IPS-NIHi11 (cell line): ENCODE measurements at regions not wholly inside any gene's neighbourhood (a gene's known extent, or its start where the extent isn't known, plus 50 kb on each side); places are given as distances from the start of the nearest gene placed in this dataset.
"Not testable (repeated sequence)": the region's sequence is repeated elsewhere in the genome, so short reads cannot be mapped to it uniquely, and the experiment has no call there.

Experiments used
- DNase-seq: peaks from one replicate; pipeline ENCODE4 v3.0.0; 2012; ENCODE audit warnings: mixed read lengths, low spot score

DNA sequence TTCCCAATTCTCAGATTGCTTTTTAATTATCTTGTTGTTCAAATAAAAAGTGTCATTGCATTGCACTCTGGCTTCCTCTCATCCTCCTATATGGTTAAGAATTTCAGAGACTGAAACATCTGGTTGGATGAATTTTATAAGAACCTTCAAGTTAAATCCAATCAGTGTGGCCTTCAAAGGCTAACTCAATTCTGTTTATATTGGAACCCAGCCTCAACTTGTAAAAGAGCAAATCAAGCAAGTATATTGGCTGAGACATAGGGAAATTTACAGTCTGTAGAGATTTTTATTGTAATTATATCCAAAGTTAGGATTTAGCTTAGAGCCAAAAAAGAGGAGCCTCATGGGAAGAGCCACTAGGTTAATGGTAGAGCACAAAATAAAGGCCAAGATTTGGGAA, 159.9 kb upstream of the FER start:
- DNase-seq, result no peak

GRCh38 chr5:108581026-108581425, 166.7 kb upstream of the FER start:
- DNase-seq, result no peak

DNA sequence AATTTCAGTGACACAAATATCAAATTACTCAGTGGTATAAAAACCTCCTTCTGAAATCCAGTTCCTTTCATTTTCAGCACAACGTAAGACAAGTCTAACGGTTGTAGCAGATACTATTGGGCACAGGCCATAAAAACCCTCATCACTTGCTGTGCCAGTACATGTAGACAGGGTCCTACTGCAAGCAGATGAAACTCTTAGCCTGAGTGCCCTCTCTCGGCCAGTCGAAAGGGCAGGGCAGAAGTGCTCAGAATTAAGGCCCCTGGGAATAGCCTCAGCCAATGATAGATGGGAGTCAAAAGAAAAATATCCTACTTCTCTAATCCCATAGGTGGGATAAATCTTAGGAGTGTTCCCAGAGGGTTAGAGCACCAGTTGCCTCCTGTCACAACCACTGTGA, 168.5 kb upstream of the FER start:
- DNase-seq, result no peak

DNA sequence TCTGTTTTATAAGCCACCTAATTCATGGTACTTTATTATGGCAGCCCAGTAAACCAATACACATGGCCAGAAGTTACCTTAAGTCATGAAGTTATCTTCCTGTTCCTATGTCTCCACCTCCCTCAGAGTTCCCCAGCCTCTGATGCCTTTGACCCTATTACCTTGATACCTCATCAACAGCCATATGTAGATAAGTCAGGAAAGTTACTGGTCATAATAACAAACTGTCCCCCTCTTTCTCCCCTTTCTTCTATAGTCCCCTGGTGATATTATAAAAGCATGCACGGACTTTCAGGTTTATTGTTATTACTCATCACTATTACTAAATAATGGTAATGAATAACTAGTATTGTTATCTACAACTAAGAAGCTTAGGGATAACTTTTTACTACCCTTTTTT, 168.9 kb upstream of the FER start:
- DNase-seq, result no peak

GRCh38 chr5:108567429-108567828, 180.3 kb upstream of the FER start:
- no peak for DNase-seq

GRCh38 chr5:108564441-108564840, 182.5 kb upstream of the FBXL17 start:
- DNase-seq, result no peak

DNA sequence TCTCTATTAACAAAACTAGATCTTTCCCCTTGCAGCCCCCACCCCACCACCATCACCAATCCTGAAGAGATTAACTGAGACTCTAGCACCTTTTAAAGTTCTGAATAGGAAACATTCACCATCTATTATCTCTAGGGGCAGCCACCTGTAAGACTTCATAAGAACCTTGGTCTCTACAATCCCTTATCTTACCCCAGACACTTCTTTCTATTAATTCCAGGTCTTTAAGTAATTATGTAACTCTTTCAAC, 180.2 kb upstream of the FBXL17 start:
- no peak for DNase-seq

DNA sequence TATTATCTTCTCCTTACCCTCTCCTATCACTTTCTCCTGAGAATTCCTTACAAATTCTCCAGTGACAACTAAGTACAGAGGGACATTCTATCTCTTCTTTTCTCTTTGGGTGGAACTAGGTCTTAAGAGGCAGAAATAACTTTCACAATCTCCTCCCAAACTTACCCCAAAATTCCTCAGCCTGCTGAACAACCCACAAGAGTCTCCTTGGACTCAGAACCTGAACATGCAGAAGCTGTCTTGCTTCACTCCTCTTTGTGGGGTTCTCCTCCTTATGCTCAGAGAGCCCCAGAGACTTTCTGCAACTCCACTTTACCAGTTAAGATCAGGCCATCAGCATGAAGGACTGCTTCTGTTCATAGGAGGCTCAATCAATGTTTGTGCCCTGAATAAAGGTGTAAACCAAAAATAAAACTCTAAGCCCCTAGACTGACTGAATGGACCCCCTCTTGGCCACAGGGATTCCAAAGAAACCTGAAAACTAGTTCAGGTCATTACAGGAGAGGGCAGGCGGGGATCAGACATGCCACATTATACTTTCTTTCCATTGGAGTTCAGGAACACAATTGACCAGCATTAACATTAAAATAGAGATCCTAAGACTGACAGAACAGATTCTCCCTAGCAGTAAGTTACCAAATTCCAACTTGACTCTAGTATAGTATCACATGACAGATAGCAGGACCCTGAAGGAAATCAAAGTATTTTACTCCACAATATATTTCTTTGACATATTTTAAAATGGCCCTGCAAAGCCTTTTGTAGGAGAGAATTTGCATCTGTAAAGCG, 179.7 kb upstream of the FBXL17 start:
- no peak for DNase-seq

DNA sequence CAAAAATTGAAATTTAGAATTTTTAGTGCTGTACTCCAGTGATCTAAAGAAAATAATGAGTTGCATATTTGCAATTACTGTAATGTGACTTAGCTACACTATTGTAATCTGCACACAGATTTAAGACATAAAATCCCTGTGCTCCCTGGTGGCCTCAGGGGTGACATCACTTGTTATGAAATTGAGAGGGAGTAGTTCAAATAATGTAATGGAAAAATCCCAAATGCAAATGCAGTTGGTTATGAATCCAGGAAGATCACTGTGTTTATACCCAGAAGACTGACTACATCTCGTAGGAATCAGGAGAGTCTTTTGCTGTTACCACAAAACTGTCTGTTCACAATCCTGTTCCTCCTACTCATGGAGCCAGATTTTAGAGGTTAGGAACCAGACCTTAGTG, 178.7 kb upstream of the FBXL17 start:
- no peak for DNase-seq

DNA sequence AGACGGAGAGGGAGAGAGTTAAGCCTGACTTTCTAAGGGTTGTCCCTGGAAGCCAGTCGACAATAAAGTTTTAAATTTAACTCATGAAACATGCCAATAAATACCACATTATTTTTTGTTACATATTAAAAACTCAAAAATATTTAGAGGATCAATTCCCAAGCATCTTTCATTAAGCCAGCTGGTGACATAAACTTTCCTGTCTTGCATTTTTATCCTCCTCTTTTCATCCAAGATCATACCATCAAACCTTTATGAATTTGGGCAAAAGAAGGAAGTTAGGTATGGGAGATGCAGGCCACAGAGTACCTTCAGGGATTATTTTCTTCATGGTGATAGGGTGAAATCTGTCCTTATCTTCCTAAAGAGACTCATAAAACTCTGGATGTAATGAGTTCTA, 178.3 kb upstream of the FBXL17 start:
- DNase-seq, result no peak

DNA sequence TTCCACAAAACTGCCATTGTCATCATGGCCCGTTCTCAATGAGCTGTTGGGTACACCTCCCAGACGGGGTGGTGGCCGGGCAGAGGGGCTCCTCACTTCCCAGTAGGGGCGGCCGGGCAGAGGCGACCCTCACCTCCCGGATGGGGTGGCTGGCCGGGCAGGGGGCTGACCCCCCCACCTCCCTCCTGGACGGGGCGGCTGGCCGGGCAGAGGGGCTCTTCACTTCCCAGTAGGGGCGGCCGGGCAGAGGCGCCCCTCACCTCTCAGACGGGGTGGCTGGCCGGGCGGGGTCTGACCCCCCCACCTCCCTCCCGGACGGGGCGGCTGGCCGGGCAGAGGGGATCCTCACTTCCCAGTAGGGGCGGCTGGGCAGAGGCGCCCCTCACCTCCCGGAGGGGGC, 176.9 kb upstream of the FBXL17 start:
- not testable (repeated sequence) for DNase-seq

- DNase-seq, result not testable (repeated sequence)
Measured at GRCh38 chr5:108558142-108558541, 176.2 kb upstream of the FBXL17 start.

- DNase-seq, result no peak
Measured at GRCh38 chr5:108557686-108558085, 175.8 kb upstream of the FBXL17 start.

GRCh38 chr5:108556441-108557145, 174.7 kb upstream of the FBXL17 start:
- DNase-seq, result no peak

DNA sequence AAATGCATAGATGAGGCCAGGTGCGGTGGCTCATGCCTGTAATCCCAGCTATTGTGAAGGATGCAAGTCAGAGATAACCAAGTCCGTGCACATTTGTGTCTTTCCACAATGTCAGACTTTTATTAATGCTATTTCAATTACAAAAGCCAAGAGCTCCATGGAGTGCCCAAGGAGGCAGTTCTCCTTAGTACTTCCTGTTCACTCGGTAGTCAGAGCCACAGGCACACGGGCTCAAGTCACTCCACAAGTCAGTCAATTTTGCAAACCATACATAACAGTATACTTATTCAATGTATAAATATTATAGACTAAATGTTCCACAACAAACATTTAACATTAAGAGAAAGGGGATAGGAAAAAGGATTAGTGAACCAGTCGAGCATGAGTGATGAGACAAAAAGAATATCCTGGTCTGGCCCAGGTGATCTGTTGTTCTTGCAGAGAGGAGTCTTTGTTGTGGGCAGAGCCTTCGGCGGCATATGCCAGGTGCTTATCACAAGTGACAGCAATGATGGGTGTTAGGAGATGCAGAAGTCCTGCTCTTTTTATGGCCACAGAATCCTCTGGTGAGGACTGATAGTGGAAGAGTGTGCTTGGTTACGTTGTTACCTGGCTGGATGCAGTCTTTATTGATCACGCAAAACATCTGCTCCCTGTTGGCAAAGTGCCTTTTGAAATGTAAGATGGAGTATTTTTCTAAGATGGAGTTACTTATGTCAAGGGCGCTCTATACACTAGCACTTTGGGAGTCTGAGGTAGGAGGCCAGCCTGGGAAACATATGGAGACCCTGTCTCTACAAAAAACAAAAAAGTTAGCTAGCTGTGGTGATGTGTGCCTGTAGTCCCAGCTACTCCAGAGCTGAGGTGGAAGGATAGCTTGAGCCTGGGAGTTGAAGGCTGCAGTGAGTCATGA, 167.0 kb upstream of the FBXL17 start:
- DNase-seq, result no peak

DNA sequence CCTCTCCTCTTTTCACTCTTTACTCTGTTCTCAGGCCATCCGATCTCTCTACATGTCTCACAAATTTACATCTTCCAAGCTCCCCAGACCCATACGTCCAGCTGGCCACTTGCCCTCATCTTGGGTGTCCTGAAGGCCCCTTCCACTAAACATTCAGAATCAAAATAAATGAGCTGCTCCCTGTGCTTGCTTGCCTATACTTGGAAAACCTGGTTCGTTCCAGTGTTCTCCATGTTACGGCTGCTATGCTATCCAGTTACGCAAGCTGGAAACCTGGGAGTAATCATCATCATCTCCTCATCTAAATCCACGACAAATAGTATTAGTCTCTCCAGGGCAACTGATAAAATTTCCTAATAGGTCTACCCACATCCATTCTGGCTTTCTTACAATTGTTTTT, 165.0 kb upstream of the FBXL17 start:
- no peak for DNase-seq

DNA sequence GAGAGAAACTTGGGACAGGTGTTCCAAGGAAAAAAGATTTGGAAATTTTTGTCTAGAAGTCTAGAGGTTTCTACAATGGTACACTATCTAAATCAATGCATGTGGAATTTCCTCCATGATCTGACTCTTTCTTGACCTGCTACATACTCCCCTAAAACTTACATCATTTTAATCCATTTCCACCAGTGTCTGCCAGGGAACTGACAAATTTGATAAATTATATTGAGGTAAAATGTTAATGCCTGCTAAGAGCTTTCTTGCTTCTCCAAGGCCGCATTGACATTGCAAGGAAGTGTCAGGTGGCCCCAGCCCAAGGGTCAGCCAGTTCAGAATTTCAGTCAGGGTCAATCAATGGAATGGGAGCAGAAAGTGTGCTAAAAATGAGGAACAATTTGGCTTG, 163.4 kb upstream of the FBXL17 start:
- DNase-seq, result no peak

GRCh38 chr5:108543486-108543885, 161.6 kb upstream of the FBXL17 start:
- no peak for DNase-seq

GRCh38 chr5:108541836-108542235, 159.9 kb upstream of the FBXL17 start:
- DNase-seq, result no peak

DNA sequence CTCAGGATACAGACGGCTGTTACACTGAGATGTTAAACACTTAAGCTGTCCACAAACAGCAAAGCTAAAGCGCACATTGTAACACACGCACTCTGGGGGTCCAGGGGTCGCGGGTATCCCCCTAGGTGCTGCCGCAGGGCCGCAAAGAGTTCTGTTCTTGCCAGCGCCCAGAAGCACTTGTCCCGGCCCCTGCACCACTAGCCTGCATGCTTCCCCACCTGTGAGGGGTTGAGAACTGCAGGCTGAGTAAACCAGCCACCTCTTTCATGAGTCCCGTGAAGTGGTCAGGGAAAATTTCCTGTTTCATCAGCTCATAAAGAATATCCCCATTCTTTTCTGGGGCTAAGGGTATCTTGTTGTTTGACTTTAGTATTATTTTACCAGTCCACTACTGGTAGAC, 154.4 kb upstream of the FBXL17 start:
- no peak for DNase-seq

DNA sequence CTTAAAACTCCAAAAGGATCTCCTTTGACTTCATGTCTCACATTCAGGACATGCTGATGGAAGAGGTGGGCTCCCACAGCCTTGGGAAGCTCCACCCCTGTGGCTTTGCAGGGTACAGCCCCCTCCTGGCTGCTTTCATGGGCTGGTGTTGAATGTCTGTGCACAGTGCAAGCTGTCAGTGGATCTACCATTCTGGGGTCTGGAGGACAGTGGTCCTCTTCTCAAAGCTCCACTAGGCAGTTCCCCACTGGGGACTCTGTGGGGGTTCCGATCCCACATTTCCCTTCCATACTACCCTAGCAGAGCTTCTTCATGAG, 150.2 kb upstream of the FBXL17 start:
- DNase-seq, result not testable (repeated sequence)

GRCh38 chr5:108531367-108532128, 149.7 kb upstream of the FBXL17 start:
- DNase-seq, result no peak
